KBM-7 (cell line): ENCODE measurements at regions not wholly inside any gene's neighbourhood (a gene's known extent, or its start where the extent isn't known, plus 50 kb on each side); places are given as distances from the start of the nearest gene placed in this dataset.

Experiments used
- DNase-seq: peaks from one replicate; pipeline ENCODE4 v3.0.0-alpha.2; 2015
- in situ Hi-C: fragments of 300-500 bp; cut with MboI; formaldehyde crosslinking; loops from 2 replicates; pipeline ENCODE4 v1.14.3; 2020; ENCODE audit warnings: low sequenced_read_pairs, low pct_unique_long_range_greater_than_20kb, mixed read lengths

GRCh38 chr9:129276486-129277230 is 98.6 kb upstream of the IER5L start:
- in situ Hi-C loops = no loop called here

GRCh38 chr9:129275626-129276247 is 97.7 kb upstream of the IER5L start:
- in situ Hi-C loops = no loop called here
- no peak for DNase-seq

More at GRCh38 chr9:129276486-129277230, 98.6 kb upstream of the IER5L start:
- DNase-seq = no peak

GRCh38 chr9:129273941-129274684 is 96.1 kb upstream of the IER5L start:
- in situ Hi-C loops = no loop called here
- peak; percentile 38 for DNase-seq

- in situ Hi-C loops = no loop called here
- no peak for DNase-seq
These were observed 95.3 kb upstream of the IER5L start for GRCh38 chr9:129273136-129273895.

- DNase-seq = no peak
- in situ Hi-C loops = no loop called here
These were observed 94.4 kb upstream of the IER5L start for GRCh38 chr9:129272348-129273025.

- in situ Hi-C loops = no loop called here
- DNase-seq = peak; percentile 95
These were observed 92.9 kb upstream of the IER5L start for GRCh38 chr9:129270903-129271431.

GRCh38 chr9:129270205-129270604 is 92.1 kb upstream of the IER5L start:
- in situ Hi-C loops = no loop called here
- no peak for DNase-seq

GRCh38 chr9:129267141-129267540 is 89.1 kb upstream of the IER5L start:
- in situ Hi-C loops = no loop called here
- DNase-seq = no peak

GRCh38 chr9:129266536-129266935 is 88.5 kb upstream of the IER5L start:
- in situ Hi-C loops = no loop called here
- no peak for DNase-seq

- no peak for DNase-seq
- in situ Hi-C loops = no loop called here
These were observed 86.3 kb upstream of the IER5L start for GRCh38 chr9:129264388-129264787.

- in situ Hi-C loops = no loop called here
- no peak for DNase-seq
These were observed 85.8 kb upstream of the IER5L start for GRCh38 chr9:129263836-129264235.

- in situ Hi-C loops = no loop called here
These were observed 84.2 kb upstream of the IER5L start for GRCh38 chr9:129262261-129262660.

GRCh38 chr9:129259375-129259774 is 81.3 kb upstream of the IER5L start:
- DNase-seq = no peak
- in situ Hi-C loops = no loop called here

More at GRCh38 chr9:129262261-129262660, 84.2 kb upstream of the IER5L start:
- no peak for DNase-seq

- in situ Hi-C loops = no loop called here
- DNase-seq = no peak
These were observed 80.8 kb upstream of the IER5L start for GRCh38 chr9:129258823-129259301.

GRCh38 chr9:129258124-129258822 is 80.2 kb upstream of the IER5L start:
- in situ Hi-C loops = no loop called here
- peak; percentile 85 for DNase-seq

- no peak for DNase-seq
- in situ Hi-C loops = no loop called here
These were observed 79.1 kb upstream of the IER5L start for GRCh38 chr9:129256959-129257713.

GRCh38 chr9:129254566-129255287 is 76.7 kb upstream of the IER5L start:
- DNase-seq = no peak
- in situ Hi-C loops = no loop called here
